ENCODE measurements at regions not wholly inside any gene's neighbourhood (a gene's known extent, or its start where the extent isn't known, plus 50 kb on each side); places are given as distances from the start of the nearest gene placed in this dataset.

DNA sequence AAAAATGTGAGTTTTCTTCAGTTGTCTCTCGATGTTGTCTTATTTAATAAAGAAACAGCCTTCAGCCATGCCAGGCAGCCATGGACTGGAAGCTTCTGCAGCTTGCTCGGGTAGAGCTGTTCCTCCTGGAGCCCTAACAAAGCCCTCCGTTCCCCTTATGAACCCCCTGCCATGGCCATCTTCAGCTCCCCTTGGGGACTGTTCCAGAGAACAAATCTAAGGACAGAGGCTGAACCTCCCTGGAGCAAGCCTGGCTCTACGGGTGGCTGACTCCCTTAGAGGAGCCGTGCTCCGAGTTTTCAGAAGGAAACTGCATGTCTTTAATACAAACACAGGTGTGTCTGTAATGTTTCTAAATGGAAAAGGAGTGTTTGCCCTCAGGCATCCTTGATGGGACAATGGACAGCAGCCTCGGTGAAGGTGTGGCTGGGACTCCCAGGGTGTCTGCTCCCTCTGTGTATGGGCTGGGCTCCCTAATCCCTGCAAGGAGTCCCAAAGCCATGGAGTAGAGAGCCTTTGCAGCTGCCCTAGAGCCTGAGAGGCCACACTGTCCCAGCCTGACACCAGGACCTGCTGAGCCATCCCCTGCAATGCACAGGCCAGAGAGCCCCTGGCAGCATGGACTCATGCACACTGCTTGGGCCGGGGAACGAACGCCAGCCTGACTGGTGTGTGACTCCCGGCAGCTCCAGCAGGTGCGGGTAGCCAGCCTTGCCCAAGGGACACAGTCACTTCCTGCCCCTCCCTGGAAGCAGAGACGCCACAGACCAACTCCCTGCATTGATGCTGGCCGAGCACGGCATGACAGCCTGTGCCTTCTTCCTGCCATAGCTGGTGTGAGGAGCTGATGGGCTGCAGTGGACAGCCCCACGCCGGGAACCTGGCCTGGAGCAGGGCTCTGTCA is 381.8 kb downstream of the TCERG1L start:
- H3K4me3 ChIP-seq (ENCODE audit: low read depth, low read length, poor library complexity, severe bottlenecking) = no peak overlapping the region
- 0 out of 2 replicates have a peak, but pooled peaks cover 8% of the 10 kb centered on the region for H3K9me3 ChIP-seq (ENCODE audit: low read length)
- BruUV-seq (replicated peaks) = no TSS peak
- intact Hi-C loops (cut with micrococcal nuclease; ENCODE audit: unreplicated experiment) = no loop called here
- no peak overlapping the region for H3K4me2 ChIP-seq (ENCODE audit: low read length)
- H3K27ac ChIP-seq (ENCODE audit: low read depth, low read length, poor library complexity, severe bottlenecking) = no peak overlapping the region
- H3K9me2 ChIP-seq (ENCODE audit: insufficient read depth, low read length) = no peaks in the 10 kb centered on the region
- no peaks in the 10 kb centered on the region for H3K79me2 ChIP-seq (ENCODE audit: insufficient read depth, low read depth, low read length)
- no peak for DNase-seq (ENCODE audit: low spot score)
- no peaks in the 10 kb centered on the region for H3K36me3 ChIP-seq (ENCODE audit: insufficient read depth, low read length)
- H2AFZ ChIP-seq (ENCODE audit: low read length) = no peak overlapping the region
- CTCF ChIA-PET (ENCODE audit: unreplicated experiment) = no interaction called here
- POLR2A ChIA-PET = no interaction called here
- H4K20me1 ChIP-seq (ENCODE audit: insufficient read depth, low read length) = no peaks in the 10 kb centered on the region
- no peaks in the 10 kb centered on the region for H3K4me1 ChIP-seq (ENCODE audit: insufficient read depth, low read length, poor library complexity, severe bottlenecking)
- TF ChIP-seq EZH2phosphoT487 (IDR thresholded peaks at IDR 0.05; ENCODE audit: borderline replicate concordance, low read depth, low read length) = no peak
- TF ChIP-seq, protein P1, sequence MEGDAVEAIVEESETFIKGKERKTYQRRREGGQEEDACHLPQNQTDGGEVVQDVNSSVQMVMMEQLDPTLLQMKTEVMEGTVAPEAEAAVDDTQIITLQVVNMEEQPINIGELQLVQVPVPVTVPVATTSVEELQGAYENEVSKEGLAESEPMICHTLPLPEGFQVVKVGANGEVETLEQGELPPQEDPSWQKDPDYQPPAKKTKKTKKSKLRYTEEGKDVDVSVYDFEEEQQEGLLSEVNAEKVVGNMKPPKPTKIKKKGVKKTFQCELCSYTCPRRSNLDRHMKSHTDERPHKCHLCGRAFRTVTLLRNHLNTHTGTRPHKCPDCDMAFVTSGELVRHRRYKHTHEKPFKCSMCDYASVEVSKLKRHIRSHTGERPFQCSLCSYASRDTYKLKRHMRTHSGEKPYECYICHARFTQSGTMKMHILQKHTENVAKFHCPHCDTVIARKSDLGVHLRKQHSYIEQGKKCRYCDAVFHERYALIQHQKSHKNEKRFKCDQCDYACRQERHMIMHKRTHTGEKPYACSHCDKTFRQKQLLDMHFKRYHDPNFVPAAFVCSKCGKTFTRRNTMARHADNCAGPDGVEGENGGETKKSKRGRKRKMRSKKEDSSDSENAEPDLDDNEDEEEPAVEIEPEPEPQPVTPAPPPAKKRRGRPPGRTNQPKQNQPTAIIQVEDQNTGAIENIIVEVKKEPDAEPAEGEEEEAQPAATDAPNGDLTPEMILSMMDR (conservative IDR thresholded peaks at IDR 0.05; ENCODE audit: low read length) = no peak

DNA sequence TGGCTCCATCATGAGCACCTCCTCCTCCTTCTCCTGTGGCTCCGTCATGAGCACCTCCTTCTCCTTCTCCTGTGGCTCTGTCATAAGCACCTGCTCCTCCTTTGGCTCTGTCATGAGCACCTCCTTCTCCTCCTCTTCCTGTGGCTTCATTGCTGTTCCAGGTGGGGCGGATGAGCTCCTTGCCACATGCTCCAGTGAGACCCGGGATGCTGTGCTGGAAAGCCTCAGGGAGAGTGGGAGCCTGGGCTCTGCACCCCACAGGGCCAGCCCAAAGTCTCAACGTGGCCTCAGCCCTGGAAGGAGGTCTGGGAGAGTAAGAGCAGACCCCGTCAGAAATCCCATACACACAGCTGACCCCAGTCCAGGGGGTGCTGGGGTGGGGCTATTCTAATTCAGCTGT is 380.7 kb downstream of the TCERG1L start:
- ChIA-PET CTCF (ENCODE audit: unreplicated experiment) (no interaction called here), POLR2A (no interaction called here)
- H3K27ac ChIP-seq (ENCODE audit: low read depth, low read length, poor library complexity, severe bottlenecking) = no peak overlapping the region
- BruUV-seq (replicated peaks) = no TSS peak
- H3K4me3 ChIP-seq (ENCODE audit: low read depth, low read length, poor library complexity, severe bottlenecking) = no peak overlapping the region
- H3K9me2 ChIP-seq (ENCODE audit: insufficient read depth, low read length) = no peaks in the 10 kb centered on the region
- H3K36me3 ChIP-seq (ENCODE audit: insufficient read depth, low read length) = no peaks in the 10 kb centered on the region
- no peak for TF ChIP-seq EZH2phosphoT487 (IDR thresholded peaks at IDR 0.05; ENCODE audit: borderline replicate concordance, low read depth, low read length)
- TF ChIP-seq, protein P1 (conservative IDR thresholded peaks at IDR 0.05; ENCODE audit: low read length) = no peak
- H3K4me2 ChIP-seq (ENCODE audit: low read length) = no peak overlapping the region
- no peaks in the 10 kb centered on the region for H3K79me2 ChIP-seq (ENCODE audit: insufficient read depth, low read depth, low read length)
- no peaks in the 10 kb centered on the region for H4K20me1 ChIP-seq (ENCODE audit: insufficient read depth, low read length)
- H3K4me1 ChIP-seq (ENCODE audit: insufficient read depth, low read length, poor library complexity, severe bottlenecking) = no peaks in the 10 kb centered on the region
- H2AFZ ChIP-seq (ENCODE audit: low read length) = no peak overlapping the region
- intact Hi-C loops (cut with micrococcal nuclease; ENCODE audit: unreplicated experiment) = no loop called here
- H3K9me3 ChIP-seq (ENCODE audit: low read length) = 0 out of 2 replicates have a peak, but pooled peaks cover 4% of the 10 kb centered on the region
- no peak for DNase-seq (ENCODE audit: low spot score)

DNA sequence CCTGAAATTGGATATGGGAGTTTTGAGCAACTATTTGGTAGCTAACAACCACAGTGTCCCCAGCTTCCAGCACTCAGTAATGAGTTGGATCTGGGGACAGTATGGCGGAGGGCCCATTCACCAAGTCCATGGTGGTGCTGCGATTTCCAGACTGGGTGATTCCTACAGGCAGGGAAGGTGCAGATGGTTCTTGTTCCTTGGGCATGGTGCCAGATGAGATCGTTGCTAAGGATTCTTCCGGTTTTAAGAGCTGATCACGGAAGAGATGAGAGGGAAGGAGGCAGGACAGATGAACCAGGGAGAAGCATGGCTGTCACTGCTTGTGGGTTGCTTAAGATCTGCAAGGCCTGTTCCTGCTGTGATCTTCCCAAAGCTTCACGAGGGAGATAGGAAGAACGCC is 380.3 kb downstream of the TCERG1L start:
- DNase-seq (ENCODE audit: low spot score) = no peak
- TF ChIP-seq, protein P1 (conservative IDR thresholded peaks at IDR 0.05; ENCODE audit: low read length) = no peak
- no peak for TF ChIP-seq EZH2phosphoT487 (IDR thresholded peaks at IDR 0.05; ENCODE audit: borderline replicate concordance, low read depth, low read length)
- Histone ChIP-seq H3K4me2 (ENCODE audit: low read length) (no peak overlapping the region), H3K27ac (ENCODE audit: low read depth, low read length, poor library complexity, severe bottlenecking) (no peak overlapping the region), H3K36me3 (ENCODE audit: insufficient read depth, low read length) (no peaks in the 10 kb centered on the region), H3K9me3 (ENCODE audit: low read length) (no peaks in the 10 kb centered on the region), H4K20me1 (ENCODE audit: insufficient read depth, low read length) (no peaks in the 10 kb centered on the region), H3K79me2 (ENCODE audit: insufficient read depth, low read depth, low read length) (no peaks in the 10 kb centered on the region), H3K4me3 (ENCODE audit: low read depth, low read length, poor library complexity, severe bottlenecking) (no peak overlapping the region), H3K4me1 (ENCODE audit: insufficient read depth, low read length, poor library complexity, severe bottlenecking) (no peaks in the 10 kb centered on the region), H3K9me2 (ENCODE audit: insufficient read depth, low read length) (no peaks in the 10 kb centered on the region), H2AFZ (ENCODE audit: low read length) (no peak overlapping the region)
- intact Hi-C loops (cut with micrococcal nuclease; ENCODE audit: unreplicated experiment) = no loop called here
- CTCF ChIA-PET (ENCODE audit: unreplicated experiment) = no interaction called here
- POLR2A ChIA-PET = no interaction called here
- no TSS peak for BruUV-seq (replicated peaks)
